Nephron progenitor cell (in vitro differentiated cells): ENCODE measurements at regions not wholly inside any gene's neighbourhood (a gene's known extent, or its start where the extent isn't known, plus 50 kb on each side); places are given as distances from the start of the nearest gene placed in this dataset.

Experiments used
- DNase-seq: peaks from one replicate; pipeline ENCODE4 v3.0.0; 2021
- H3K27ac Mint-ChIP-seq: 2 replicates; pipeline ENCODE4 v1.8.0; 2021; ENCODE audit warnings: mild to moderate bottlenecking, moderate library complexity, mixed read lengths
- H3K27me3 Mint-ChIP-seq: 2 replicates; pipeline ENCODE4 v1.8.0; 2021; ENCODE audit warnings: mild to moderate bottlenecking, low read depth, mixed read lengths; ENCODE audit not compliant: poor library complexity
- H3K36me3 Mint-ChIP-seq: 2 replicates; pipeline ENCODE4 v1.8.0; 2021; ENCODE audit warnings: low read depth, mixed read lengths
- H3K4me1 Mint-ChIP-seq: 2 replicates; pipeline ENCODE4 v1.8.0; 2021; ENCODE audit warnings: mixed read lengths
- H3K4me3 Mint-ChIP-seq: 2 replicates; pipeline ENCODE4 v1.8.0; 2021; ENCODE audit warnings: mild to moderate bottlenecking, moderate library complexity, mixed read lengths
- H3K9me3 Mint-ChIP-seq: 2 replicates; pipeline ENCODE4 v1.8.0; 2021; ENCODE audit warnings: mild to moderate bottlenecking, moderate library complexity, mixed read lengths
- CTCF ChIP-seq: fragments of 200-600 bp; sonication (generic); IDR thresholded peaks from 2 replicates; pipeline ENCODE4 v1.5.0; 2021; ENCODE audit warnings: antibody characterized with exemption

- H3K4me1 Mint-ChIP-seq = peaks cover 9% of the 10 kb centered on the region
- no peak for TF ChIP-seq CTCF
- no peak overlapping the region for H3K27ac Mint-ChIP-seq
- no peak for DNase-seq
- H3K9me3 Mint-ChIP-seq = no peaks in the 10 kb centered on the region
- no peaks in the 10 kb centered on the region for H3K27me3 Mint-ChIP-seq
- no peaks in the 10 kb centered on the region for H3K36me3 Mint-ChIP-seq
- H3K4me3 Mint-ChIP-seq = no peak overlapping the region
These were observed 213.4 kb upstream of the EOMES start for GRCh38 chr3:27935492-27935891.

- TF ChIP-seq CTCF = no peak
- no peaks in the 10 kb centered on the region for H3K36me3 Mint-ChIP-seq
- no peak for DNase-seq
- H3K4me1 Mint-ChIP-seq = peaks cover 9% of the 10 kb centered on the region
- no peak overlapping the region for H3K4me3 Mint-ChIP-seq
- no peaks in the 10 kb centered on the region for H3K27me3 Mint-ChIP-seq
- no peak overlapping the region for H3K27ac Mint-ChIP-seq
- no peaks in the 10 kb centered on the region for H3K9me3 Mint-ChIP-seq
These were observed 217.4 kb upstream of the EOMES start for GRCh38 chr3:27939521-27939920.

- H3K27me3 Mint-ChIP-seq = no peaks in the 10 kb centered on the region
- TF ChIP-seq CTCF = no peak
- H3K4me3 Mint-ChIP-seq = no peak overlapping the region
- H3K9me3 Mint-ChIP-seq = no peaks in the 10 kb centered on the region
- no peak overlapping the region for H3K27ac Mint-ChIP-seq
- H3K4me1 Mint-ChIP-seq = peaks cover 9% of the 10 kb centered on the region
- no peaks in the 10 kb centered on the region for H3K36me3 Mint-ChIP-seq
- peak; percentile 33 for DNase-seq
These were observed 217.8 kb upstream of the EOMES start for GRCh38 chr3:27939940-27940339.

GRCh38 chr3:27943106-27943505 lies 221.0 kb upstream of the EOMES start:
- no peaks in the 10 kb centered on the region for H3K36me3 Mint-ChIP-seq
- peak; percentile 4 for DNase-seq
- TF ChIP-seq CTCF = no peak
- H3K4me3 Mint-ChIP-seq = no peak overlapping the region
- no peak overlapping the region for H3K27ac Mint-ChIP-seq
- peaks cover 7% of the 10 kb centered on the region for H3K9me3 Mint-ChIP-seq
- peaks cover 9% of the 10 kb centered on the region for H3K4me1 Mint-ChIP-seq
- no peaks in the 10 kb centered on the region for H3K27me3 Mint-ChIP-seq

- no peak for DNase-seq
- Mint-ChIP-seq H3K27me3 (no peaks in the 10 kb centered on the region), H3K36me3 (no peaks in the 10 kb centered on the region), H3K27ac (no peak overlapping the region), H3K9me3 (peaks cover 10% of the 10 kb centered on the region), H3K4me3 (no peak overlapping the region), H3K4me1 (peaks cover 2% of the 10 kb centered on the region)
- no peak for TF ChIP-seq CTCF
These were observed 223.1 kb upstream of the EOMES start for GRCh38 chr3:27945229-27945628.

GRCh38 chr3:27960133-27960532 lies 238.0 kb upstream of the EOMES start:
- Mint-ChIP-seq H3K4me1 (no peaks in the 10 kb centered on the region), H3K4me3 (no peak overlapping the region), H3K27me3 (peaks cover 4% of the 10 kb centered on the region), H3K27ac (no peak overlapping the region), H3K36me3 (no peaks in the 10 kb centered on the region), H3K9me3 (peaks cover 3% of the 10 kb centered on the region)
- DNase-seq = no peak
- TF ChIP-seq CTCF = no peak
